ENCODE measurements at regions not wholly inside any gene's neighbourhood (a gene's known extent, or its start where the extent isn't known, plus 50 kb on each side); places are given as distances from the start of the nearest gene placed in this dataset.

- TF ChIP-seq CTCF (IDR thresholded peaks at IDR 0.05) (no peak), EZH2 (IDR thresholded peaks at IDR 0.05) (no peak), EZH2phosphoT487 (IDR thresholded peaks at IDR 0.05) (no peak)
Measured at GRCh38 chr22:23494930-23495266, 85.2 kb downstream of the IGLL1 start.

All from neural progenitor cell (in vitro differentiated cells).